H1 (cell line): ENCODE measurements at regions not wholly inside any gene's neighbourhood (a gene's known extent, or its start where the extent isn't known, plus 50 kb on each side); places are given as distances from the start of the nearest gene placed in this dataset.

ENCODE experiments used
- CTCF ChIA-PET: fragments of 300-600 bp; sonication (Branson Sonifier 250); formaldehyde crosslinking; loops from one replicate; lab custom pipeline; 2021; ENCODE audit not compliant: partially characterized antibody; lab: Charles Lee
- POLR2A ChIA-PET: fragments of 300-600 bp; sonication (Branson Sonifier 250); formaldehyde crosslinking; loops from one replicate; lab custom pipeline; 2021; ENCODE audit warnings: inconsistent platforms; ENCODE audit not compliant: partially characterized antibody; lab: Charles Lee
- DNase-seq, 2 experiments: peaks; one replicate each; pipeline versions ENCODE4 v3.0.0 to v3.0.0-alpha.2; 2010 to 2022; ENCODE audit warnings: low spot score in 2 of 2, low read depth in 1 of 2, mixed read lengths in 1 of 2
- FAIRE-seq: peaks from 2 replicates; lab custom pipeline; 2011; peaks lifted over from hg19 to GRCh38; lab: Jason Lieb, UNC
- H2AFZ ChIP-seq: 2 replicates; pipeline ENCODE4 v1.8.1; 2012; ENCODE audit warnings: low read length, inconsistent platforms
- H2AK5ac ChIP-seq: 2 replicates; pipeline ENCODE4 v1.6.1; 2013; ENCODE audit warnings: low read depth, low read length
- H2BK120ac ChIP-seq: replicated peaks from 2 replicates; pipeline ENCODE3; 2013; ENCODE audit warnings: low read depth, low read length, inconsistent platforms
- H2BK12ac ChIP-seq: 2 replicates; pipeline ENCODE4 v1.6.1; 2013; ENCODE audit warnings: low read depth, low read length
- H2BK15ac ChIP-seq: 2 replicates; pipeline ENCODE4 v1.6.1; 2013; ENCODE audit warnings: low read length
- H2BK20ac ChIP-seq: 2 replicates; pipeline ENCODE4 v1.6.1; 2013; ENCODE audit warnings: low read length
- H2BK5ac ChIP-seq: 2 replicates; pipeline ENCODE4 v1.6.1; 2013; ENCODE audit warnings: low read depth, low read length
- H3K14ac ChIP-seq: 2 replicates; pipeline ENCODE4 v1.6.1; 2013; ENCODE audit warnings: inconsistent platforms; ENCODE audit not compliant: insufficient read length
- H3K18ac ChIP-seq: 2 replicates; pipeline ENCODE4 v1.6.1; 2013; ENCODE audit warnings: low read length; ENCODE audit errors: extremely low read depth
- H3K23ac ChIP-seq: 2 replicates; pipeline ENCODE4 v1.6.1; 2013; ENCODE audit warnings: inconsistent platforms; ENCODE audit not compliant: insufficient read length
- H3K23me2 ChIP-seq: 2 replicates; pipeline ENCODE4 v1.6.1; 2013; ENCODE audit warnings: low read depth, low read length
- H3K27ac ChIP-seq: 2 replicates; pipeline ENCODE4 v1.6.1; 2011; ENCODE audit warnings: low read depth, low read length, inconsistent platforms
- H3K27me3 ChIP-seq, 4 experiments: replicated peaks in 1 of 4; 1 replicate in 1 of 4; 2 replicates in 3 of 4; pipeline versions ENCODE4 v1.6.1 to v1.8.1; 2011 to 2013; ENCODE audit warnings: low read length in 3 of 4, mild to moderate bottlenecking in 3 of 4, inconsistent platforms in 2 of 4, mixed read lengths in 2 of 4, moderate library complexity in 1 of 4; ENCODE audit not compliant: control insufficient read depth in 3 of 4, insufficient read depth in 3 of 4; ENCODE audit errors: extremely low read depth in 1 of 4
- H3K36me3 ChIP-seq, 4 experiments: 2 replicates each; pipeline versions ENCODE4 v1.6.1 to v1.8.1; 2011 to 2013; ENCODE audit warnings: mild to moderate bottlenecking in 4 of 4, low read length in 3 of 4, moderate library complexity in 2 of 4, control low read depth in 1 of 4, inconsistent platforms in 1 of 4; ENCODE audit not compliant: insufficient read depth in 4 of 4, control insufficient read depth in 2 of 4
- H3K4ac ChIP-seq: replicated peaks from 2 replicates; pipeline ENCODE3; 2013; ENCODE audit warnings: low read length, low read depth, mixed read lengths, inconsistent platforms; ENCODE audit not compliant: insufficient read length
- H3K4me1 ChIP-seq, 4 experiments: replicated peaks in 1 of 4; 1 replicate in 1 of 4; 2 replicates in 3 of 4; pipeline versions ENCODE4 v1.6.1 to v1.8.1; 2011 to 2013; ENCODE audit warnings: low read length in 3 of 4, inconsistent platforms in 2 of 4, mixed read lengths in 1 of 4; ENCODE audit not compliant: insufficient read depth in 4 of 4, control insufficient read depth in 3 of 4
- H3K4me2 ChIP-seq, 2 experiments: 2 replicates each; pipeline versions ENCODE4 v1.6.1 to v1.8.1; 2011 to 2013; ENCODE audit warnings: low read depth in 2 of 2, low read length in 2 of 2, control low read depth in 1 of 2, inconsistent platforms in 1 of 2, mild to moderate bottlenecking in 1 of 2; ENCODE audit not compliant: insufficient read depth in 1 of 2
- H3K4me3 ChIP-seq, 4 experiments: fragments of 200-600, 300-600 bp in 1 of 4; sonication (generic), shearing (Covaris generic), sonication (Bioruptor Twin) in 1 of 4; 2 replicates each; pipeline versions ENCODE4 v1.5.1 to v1.8.1; 2011 to 2016; ENCODE audit warnings: low read length in 4 of 4, low read depth in 3 of 4, control low read depth in 2 of 4, inconsistent platforms in 2 of 4, mild to moderate bottlenecking in 2 of 4, mixed read lengths in 1 of 4, moderate library complexity in 1 of 4; ENCODE audit not compliant: insufficient read depth in 2 of 4; ENCODE audit errors: extremely low read depth in 1 of 4
- H3K56ac ChIP-seq: replicated peaks from 2 replicates; pipeline ENCODE3; 2013; ENCODE audit warnings: low read depth, mild to moderate bottlenecking, mixed read lengths, low read length, inconsistent platforms; ENCODE audit not compliant: insufficient read length
- H3K79me1 ChIP-seq: 2 replicates; pipeline ENCODE4 v1.6.1; 2013; ENCODE audit warnings: low read depth, low read length, control low read depth
- H3K79me2 ChIP-seq, 2 experiments: 2 replicates each; pipeline versions ENCODE4 v1.6.1 to v1.8.1; 2012 to 2013; ENCODE audit warnings: low read length in 2 of 2, mild to moderate bottlenecking in 2 of 2, inconsistent platforms in 1 of 2; ENCODE audit not compliant: insufficient read depth in 2 of 2, control insufficient read depth in 1 of 2
- H3K9ac ChIP-seq, 4 experiments: replicated peaks in 1 of 4; 1 replicate in 1 of 4; 2 replicates in 3 of 4; pipeline versions ENCODE4 v1.6.1 to v1.8.1; 2011 to 2013; ENCODE audit warnings: low read depth in 3 of 4, low read length in 3 of 4, control low read depth in 2 of 4, mild to moderate bottlenecking in 2 of 4, moderate library complexity in 2 of 4, inconsistent platforms in 1 of 4; ENCODE audit errors: extremely low read depth in 1 of 4
- H3K9me3 ChIP-seq, 2 experiments: 2 replicates each; pipeline versions ENCODE4 v1.6.1 to v1.8.1; 2012 to 2013; ENCODE audit warnings: mild to moderate bottlenecking in 2 of 2, moderate library complexity in 2 of 2, control low read depth in 1 of 2, inconsistent platforms in 1 of 2, low read depth in 1 of 2, low read length in 1 of 2, mixed read lengths in 1 of 2; ENCODE audit not compliant: insufficient read depth in 2 of 2
- H4K20me1 ChIP-seq, 2 experiments: replicated peaks in 1 of 2; 2 replicates each; pipeline versions ENCODE3 to v1.8.1; 2011 to 2013; ENCODE audit warnings: inconsistent platforms in 2 of 2, low read length in 2 of 2, mild to moderate bottlenecking in 1 of 2; ENCODE audit not compliant: insufficient read depth in 2 of 2, control insufficient read depth in 1 of 2
- H4K5ac ChIP-seq: 2 replicates; pipeline ENCODE4 v1.6.1; 2013; ENCODE audit warnings: low read length, low read depth, mixed read lengths, inconsistent platforms; ENCODE audit not compliant: insufficient read length
- H4K8ac ChIP-seq: 2 replicates; pipeline ENCODE4 v1.8.0; 2013; ENCODE audit warnings: mild to moderate bottlenecking, moderate library complexity, low read length, inconsistent platforms; ENCODE audit not compliant: insufficient read depth; ENCODE audit errors: extremely low read depth
- H4K91ac ChIP-seq: replicated peaks from 2 replicates; pipeline ENCODE3; 2013; ENCODE audit warnings: low read length, mixed read lengths, inconsistent platforms; ENCODE audit not compliant: insufficient read length
- ASH2L ChIP-seq: fragments of 200-600, 300-600 bp; sonication (generic); IDR thresholded peaks from one replicate; pipeline ENCODE4 v1.7.1; 2017; ENCODE audit warnings: low read length
- CEBPB ChIP-seq: IDR thresholded peaks from 2 replicates; pipeline ENCODE4 v1.6.1; 2012; ENCODE audit warnings: low read depth, low read length
- KDM5A ChIP-seq: fragments of 200-600 bp; IDR thresholded peaks from 2 replicates; pipeline ENCODE4 v1.7.1; 2012; ENCODE audit warnings: mild to moderate bottlenecking, low read length, inconsistent platforms, mixed read lengths
- MAFK ChIP-seq: IDR thresholded peaks from 2 replicates; pipeline ENCODE4 v1.6.1; 2012; ENCODE audit warnings: low read depth, mild to moderate bottlenecking, improper control_type of control experiment, low read length
- POU5F1 ChIP-seq: IDR thresholded peaks from 2 replicates; pipeline ENCODE4 v1.6.1; 2011; ENCODE audit warnings: low read depth, mild to moderate bottlenecking, low read length, moderate library complexity
- SIN3A ChIP-seq, 2 experiments: IDR thresholded peaks in 1 of 2; conservative IDR thresholded peaks in 1 of 2; 2 replicates each; pipeline ENCODE4 v1.6.1; 2011 to 2012; ENCODE audit warnings: low read length in 2 of 2, improper control_type of control experiment in 1 of 2, low read depth in 1 of 2, mild to moderate bottlenecking in 1 of 2
- SIRT6 ChIP-seq: IDR thresholded peaks from one replicate; pipeline ENCODE4 v1.7.1; 2012; ENCODE audit warnings: low read length, inconsistent platforms
- USF2 ChIP-seq: IDR thresholded peaks from 2 replicates; pipeline ENCODE4 v1.6.1; 2011; ENCODE audit warnings: low read length, improper control_type of control experiment
- WGBS, 2 experiments: shearing (Covaris generic) in 1 of 2; methylation state at CpG; one replicate each; pipeline versions ENCODE4 v1.1.6 to v1.1.7; 2013 to 2015; ENCODE audit warnings: low lambda C conversion rate in 2 of 2, mixed read lengths in 2 of 2, inconsistent platforms in 1 of 2, low coverage in 1 of 2, missing lambda C conversion rate in 1 of 2; ENCODE audit not compliant: insufficient replicate concordance in 2 of 2, insufficient coverage in 1 of 2, insufficient read length in 1 of 2; ENCODE audit errors: extremely low coverage in 1 of 2, missing lambda C conversion rate in 1 of 2; 5-methylcytosine and 5-hydroxymethylcytosine counted together
- TF ChIP-seq, protein P1 (sequence below), 3 experiments: IDR thresholded peaks; 1 replicate in 2 of 3; 2 replicates in 1 of 3; pipeline versions ENCODE4 v1.5.1 to v1.6.1; 2011; ENCODE audit warnings: low read length in 3 of 3, mild to moderate bottlenecking in 3 of 3, inconsistent platforms in 2 of 3, low read depth in 1 of 3, moderate library complexity in 1 of 3; ENCODE audit not compliant: insufficient read depth in 1 of 3; ENCODE audit errors: control extremely low read depth in 1 of 3
- TF ChIP-seq, protein P2 (sequence below): IDR thresholded peaks from 2 replicates; pipeline ENCODE4 v1.6.1; 2012; ENCODE audit warnings: low read length, inconsistent platforms

DNA sequence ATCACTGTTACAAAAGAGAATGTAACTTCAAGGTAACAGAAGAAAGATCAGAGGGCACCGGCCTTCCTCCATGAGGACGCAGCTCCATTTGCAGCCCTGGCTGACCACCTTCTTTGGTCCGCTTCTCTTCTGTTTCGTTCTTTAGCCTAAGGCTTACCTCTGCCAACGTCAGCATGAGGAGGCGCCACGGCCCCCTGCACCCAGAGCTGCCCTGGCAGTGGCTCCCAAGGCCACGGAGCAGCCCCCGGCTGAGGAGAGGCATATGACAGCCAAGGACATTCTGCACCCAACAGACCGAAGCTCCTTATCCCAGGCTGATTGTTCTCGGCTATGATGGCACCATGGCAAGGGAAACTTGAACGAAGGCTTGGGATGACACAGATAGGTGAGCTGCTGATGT lies 250.3 kb downstream of the TOMM20 start:
- Histone ChIP-seq H2BK5ac (no peak overlapping the region), H3K18ac (no peak overlapping the region), H2AFZ (no peak overlapping the region), H3K4me3 (no peak overlapping the region), H2BK12ac (no peak overlapping the region), H3K4ac (no peak overlapping the region), H2AK5ac (no peak overlapping the region), H3K23me2 (no peaks in the 10 kb centered on the region), H4K5ac (no peak overlapping the region), H4K20me1 (no peaks in the 10 kb centered on the region), H3K79me1 (no peaks in the 10 kb centered on the region), H3K9me3 (no peaks in the 10 kb centered on the region), H3K36me3 (no peaks in the 10 kb centered on the region), H2BK20ac (no peak overlapping the region), H3K14ac (no peak overlapping the region), H2BK15ac (no peak overlapping the region), H3K27ac (no peak overlapping the region), H3K27me3 (no peaks in the 10 kb centered on the region), H3K23ac (no peak overlapping the region), H4K8ac (no peak overlapping the region), H3K56ac (no peak overlapping the region), H4K91ac (no peak overlapping the region), H3K4me2 (no peak overlapping the region), H3K79me2 (no peaks in the 10 kb centered on the region), H3K4me1 (no peaks in the 10 kb centered on the region), H2BK120ac (no peak overlapping the region), H3K9ac (no peak overlapping the region)
- CTCF ChIA-PET = interaction anchor here (0.5 to 0.6 kb wide), 2 partner anchors 55 to 271 kb away, joined by 3 read pairs; no protein-coding TSS in a partner anchor
- FAIRE-seq (no peak), DNase-seq (no peak)
- 82% methylated on average over 12 of the region's 12 CpGs; no CpG with 5 or more reads in 1 of the 2 experiments for WGBS, 2 experiments
- POLR2A ChIA-PET = no interaction called here
- TF ChIP-seq USF2 = no peak
- TF ChIP-seq POU5F1 = no peak
- TF ChIP-seq SIN3A (conservative IDR thresholded peaks at IDR 0.05 in 1 of 2, IDR thresholded peaks at IDR 0.05 in 1 of 2; ENCODE audit: low read depth in 1 of 2, low read length in 2 of 2) = no peak
- no peak for TF ChIP-seq CEBPB
- TF ChIP-seq KDM5A = no peak
- TF ChIP-seq, protein P1, sequence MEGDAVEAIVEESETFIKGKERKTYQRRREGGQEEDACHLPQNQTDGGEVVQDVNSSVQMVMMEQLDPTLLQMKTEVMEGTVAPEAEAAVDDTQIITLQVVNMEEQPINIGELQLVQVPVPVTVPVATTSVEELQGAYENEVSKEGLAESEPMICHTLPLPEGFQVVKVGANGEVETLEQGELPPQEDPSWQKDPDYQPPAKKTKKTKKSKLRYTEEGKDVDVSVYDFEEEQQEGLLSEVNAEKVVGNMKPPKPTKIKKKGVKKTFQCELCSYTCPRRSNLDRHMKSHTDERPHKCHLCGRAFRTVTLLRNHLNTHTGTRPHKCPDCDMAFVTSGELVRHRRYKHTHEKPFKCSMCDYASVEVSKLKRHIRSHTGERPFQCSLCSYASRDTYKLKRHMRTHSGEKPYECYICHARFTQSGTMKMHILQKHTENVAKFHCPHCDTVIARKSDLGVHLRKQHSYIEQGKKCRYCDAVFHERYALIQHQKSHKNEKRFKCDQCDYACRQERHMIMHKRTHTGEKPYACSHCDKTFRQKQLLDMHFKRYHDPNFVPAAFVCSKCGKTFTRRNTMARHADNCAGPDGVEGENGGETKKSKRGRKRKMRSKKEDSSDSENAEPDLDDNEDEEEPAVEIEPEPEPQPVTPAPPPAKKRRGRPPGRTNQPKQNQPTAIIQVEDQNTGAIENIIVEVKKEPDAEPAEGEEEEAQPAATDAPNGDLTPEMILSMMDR (IDR thresholded peaks at IDR 0.05; ENCODE audit: control extremely low read depth in 1 of 3, insufficient read depth in 1 of 3, low read depth in 1 of 3, low read length in 3 of 3) = no peak
- TF ChIP-seq ASH2L = no peak
- TF ChIP-seq, protein P2, sequence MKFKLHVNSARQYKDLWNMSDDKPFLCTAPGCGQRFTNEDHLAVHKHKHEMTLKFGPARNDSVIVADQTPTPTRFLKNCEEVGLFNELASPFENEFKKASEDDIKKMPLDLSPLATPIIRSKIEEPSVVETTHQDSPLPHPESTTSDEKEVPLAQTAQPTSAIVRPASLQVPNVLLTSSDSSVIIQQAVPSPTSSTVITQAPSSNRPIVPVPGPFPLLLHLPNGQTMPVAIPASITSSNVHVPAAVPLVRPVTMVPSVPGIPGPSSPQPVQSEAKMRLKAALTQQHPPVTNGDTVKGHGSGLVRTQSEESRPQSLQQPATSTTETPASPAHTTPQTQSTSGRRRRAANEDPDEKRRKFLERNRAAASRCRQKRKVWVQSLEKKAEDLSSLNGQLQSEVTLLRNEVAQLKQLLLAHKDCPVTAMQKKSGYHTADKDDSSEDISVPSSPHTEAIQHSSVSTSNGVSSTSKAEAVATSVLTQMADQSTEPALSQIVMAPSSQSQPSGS = no peak
- TF ChIP-seq SIRT6 = no peak
- TF ChIP-seq MAFK = no peak
